ENCODE measurements at regions not wholly inside any gene's neighbourhood (a gene's known extent, or its start where the extent isn't known, plus 50 kb on each side); places are given as distances from the start of the nearest gene placed in this dataset.

GRCh38 chr18:42296192-42296591 is 341.2 kb downstream of the PIK3C3 start:
- TF ChIP-seq CTCF (conservative IDR thresholded peaks at IDR 0.05; ENCODE audit: low read length) (no peak), EZH2phosphoT487 (IDR thresholded peaks at IDR 0.05; ENCODE audit: borderline replicate concordance) (no peak)
